ENCODE measurements at regions not wholly inside any gene's neighbourhood (a gene's known extent, or its start where the extent isn't known, plus 50 kb on each side); places are given as distances from the start of the nearest gene placed in this dataset.

DNA sequence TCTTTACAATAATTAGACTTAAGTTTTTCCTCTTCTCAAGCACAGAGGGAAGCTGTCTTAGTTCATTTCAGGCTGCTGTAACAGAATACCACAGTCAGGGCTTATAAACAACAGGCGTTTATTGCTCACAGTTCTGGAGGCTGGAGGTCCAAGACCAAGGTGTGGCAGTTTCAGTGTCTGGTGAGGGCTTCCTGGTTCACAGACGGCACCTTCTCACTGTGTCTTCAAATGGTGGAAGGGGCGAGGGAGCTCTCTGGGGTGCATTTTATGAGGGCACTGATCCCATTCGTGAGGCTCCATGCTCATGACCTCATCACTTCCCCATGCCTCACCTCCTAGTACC lies 115.7 kb upstream of the MXRA5 start:
- Mint-ChIP-seq H3K27me3 (peaks cover 0 to 5% (median 0%) of the 10 kb centered on the region in 5 donors), H3K36me3 (no peaks in the 10 kb centered on the region), H3K4me3 (no peak overlapping the region), H3K4me1 (no peaks in the 10 kb centered on the region), H3K27ac (no peak overlapping the region), H3K9me3 (peaks cover 0 to 18% (median 4%) of the 10 kb centered on the region in 11 donors)
- no peaks in the 10 kb centered on the region for H3K36me3 ChIP-seq (ENCODE audit: control insufficient read depth in 2 of 3, insufficient read depth in 3 of 3, low read length in 3 of 3)
- DNase-seq (no peak), ATAC-seq (no peak)
- CTCF ChIA-PET, result no interaction called here
- H3K9me3 ChIP-seq (ENCODE audit: control insufficient read depth in 2 of 3, low read length in 3 of 3), result no peaks in the 10 kb centered on the region
- no peak overlapping the region for H3K27ac ChIP-seq (ENCODE audit: low read depth, low read length)
- intact Hi-C loops (cut with micrococcal nuclease), result no loop called here
- H3K27me3 ChIP-seq (ENCODE audit: control insufficient read depth in 2 of 2, insufficient read depth in 2 of 2, low read length in 2 of 2), result no peaks in the 10 kb centered on the region
- POLR2A ChIA-PET, result no interaction called here
- no peak overlapping the region for H3K4me3 ChIP-seq (ENCODE audit: low read length)
- no peaks in the 10 kb centered on the region for H3K4me1 ChIP-seq (ENCODE audit: control insufficient read depth in 2 of 2, insufficient read depth in 2 of 2, low read length in 2 of 2)

GRCh38 chrX:3461397-3462165 lies 115.1 kb upstream of the MXRA5 start:
- H3K9me3 ChIP-seq (ENCODE audit: control insufficient read depth in 2 of 3, low read length in 3 of 3), result no peaks in the 10 kb centered on the region
- Mint-ChIP-seq H3K27me3 (peaks cover 0 to 9% (median 0%) of the 10 kb centered on the region in 5 donors), H3K4me1 (no peaks in the 10 kb centered on the region), H3K4me3 (no peak overlapping the region), H3K36me3 (no peaks in the 10 kb centered on the region), H3K27ac (no peak overlapping the region), H3K9me3 (peaks cover 0 to 24% (median 6%) of the 10 kb centered on the region in 11 donors)
- POLR2A ChIA-PET, result no interaction called here
- H3K36me3 ChIP-seq (ENCODE audit: control insufficient read depth in 2 of 3, insufficient read depth in 3 of 3, low read length in 3 of 3), result no peaks in the 10 kb centered on the region
- CTCF ChIA-PET, result no interaction called here
- intact Hi-C loops (cut with micrococcal nuclease), result no loop called here
- H3K27ac ChIP-seq (ENCODE audit: low read depth, low read length), result no peak overlapping the region
- DNase-seq (no peak), ATAC-seq (no peak)
- no peaks in the 10 kb centered on the region for H3K27me3 ChIP-seq (ENCODE audit: control insufficient read depth in 2 of 2, insufficient read depth in 2 of 2, low read length in 2 of 2)
- no peaks in the 10 kb centered on the region for H3K4me1 ChIP-seq (ENCODE audit: control insufficient read depth in 2 of 2, insufficient read depth in 2 of 2, low read length in 2 of 2)
- no peak overlapping the region for H3K4me3 ChIP-seq (ENCODE audit: low read length)

GRCh38 chrX:3455796-3456195 lies 109.3 kb upstream of the MXRA5 start:
- Histone ChIP-seq H3K9me3 (ENCODE audit: control insufficient read depth in 2 of 3, low read length in 3 of 3) (no peaks in the 10 kb centered on the region), H3K4me3 (ENCODE audit: low read length) (no peak overlapping the region), H3K27ac (ENCODE audit: low read depth, low read length) (no peak overlapping the region), H3K36me3 (ENCODE audit: control insufficient read depth in 2 of 3, insufficient read depth in 3 of 3, low read length in 3 of 3) (no peaks in the 10 kb centered on the region), H3K4me1 (ENCODE audit: control insufficient read depth in 2 of 2, insufficient read depth in 2 of 2, low read length in 2 of 2) (no peaks in the 10 kb centered on the region), H3K27me3 (ENCODE audit: control insufficient read depth in 2 of 2, insufficient read depth in 2 of 2, low read length in 2 of 2) (no peaks in the 10 kb centered on the region)
- ChIA-PET CTCF (no interaction called here), POLR2A (no interaction called here)
- Mint-ChIP-seq H3K9me3 (peaks cover 0 to 21% (median 2%) of the 10 kb centered on the region in 11 donors), H3K27ac (no peak overlapping the region), H3K4me1 (no peaks in the 10 kb centered on the region), H3K4me3 (no peak overlapping the region), H3K36me3 (no peaks in the 10 kb centered on the region), H3K27me3 (peaks cover 0 to 10% (median 5%) of the 10 kb centered on the region in 5 donors)
- ATAC-seq (no peak), DNase-seq (no peak)
- intact Hi-C loops (cut with micrococcal nuclease), result no loop called here

- Mint-ChIP-seq H3K36me3 (no peaks in the 10 kb centered on the region), H3K27me3 (peaks cover 0 to 16% (median 0%) of the 10 kb centered on the region in 5 donors), H3K9me3 (peaks cover 0 to 4% (median 0%) of the 10 kb centered on the region in 11 donors), H3K4me3 (no peak overlapping the region), H3K4me1 (no peaks in the 10 kb centered on the region), H3K27ac (no peak overlapping the region)
- H3K9me3 ChIP-seq (ENCODE audit: control insufficient read depth in 2 of 3, low read length in 3 of 3), result no peaks in the 10 kb centered on the region
- H3K4me1 ChIP-seq (ENCODE audit: control insufficient read depth in 2 of 2, insufficient read depth in 2 of 2, low read length in 2 of 2), result no peaks in the 10 kb centered on the region
- no peaks in the 10 kb centered on the region for H3K27me3 ChIP-seq (ENCODE audit: control insufficient read depth in 2 of 2, insufficient read depth in 2 of 2, low read length in 2 of 2)
- H3K4me3 ChIP-seq (ENCODE audit: low read length), result no peak overlapping the region
- H3K36me3 ChIP-seq (ENCODE audit: control insufficient read depth in 2 of 3, insufficient read depth in 3 of 3, low read length in 3 of 3), result no peaks in the 10 kb centered on the region
- ChIA-PET CTCF (no interaction called here), POLR2A (no interaction called here)
- ATAC-seq, result no peak
- intact Hi-C loops (cut with micrococcal nuclease), result no loop called here
- no peak for DNase-seq
- H3K27ac ChIP-seq (ENCODE audit: low read depth, low read length), result no peak overlapping the region
Observed at GRCh38 chrX:3451571-3451970, 105.1 kb upstream of the MXRA5 start.

DNA sequence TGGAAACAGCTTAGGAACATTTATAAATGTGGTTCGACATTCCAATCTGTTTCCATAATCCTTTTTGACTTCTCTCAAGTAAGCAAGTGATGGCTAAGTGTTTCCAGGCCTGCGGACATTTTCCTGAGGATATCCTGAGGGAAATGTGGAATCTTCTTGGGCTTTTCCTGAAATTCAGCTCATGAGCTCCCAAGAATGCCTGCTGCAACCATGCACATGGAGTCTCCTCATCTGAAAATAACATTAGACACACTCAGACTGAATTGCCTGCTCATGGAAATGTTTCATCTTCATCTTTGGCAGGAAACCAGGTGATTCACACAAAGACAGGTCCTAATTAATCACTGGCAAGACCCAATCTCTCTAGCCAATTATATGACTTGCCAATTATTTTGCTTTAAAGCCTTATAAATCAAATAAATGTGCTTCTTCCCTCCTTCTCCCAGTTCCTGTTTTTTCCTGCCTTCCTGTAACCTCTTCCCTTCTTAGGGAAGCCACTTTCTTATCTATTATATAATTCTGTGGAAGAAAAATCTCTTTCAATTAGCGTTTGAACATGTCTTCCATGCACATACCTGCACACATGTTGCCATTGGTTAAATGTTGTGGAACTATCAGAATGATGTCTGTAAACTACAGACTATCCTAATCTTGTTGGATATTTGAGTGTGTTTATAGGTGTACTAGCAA lies 104.6 kb upstream of the MXRA5 start:
- Histone ChIP-seq H3K27ac (ENCODE audit: low read depth, low read length) (no peak overlapping the region), H3K4me1 (ENCODE audit: control insufficient read depth in 2 of 2, insufficient read depth in 2 of 2, low read length in 2 of 2) (no peaks in the 10 kb centered on the region), H3K9me3 (ENCODE audit: control insufficient read depth in 2 of 3, low read length in 3 of 3) (no peaks in the 10 kb centered on the region), H3K27me3 (ENCODE audit: control insufficient read depth in 2 of 2, insufficient read depth in 2 of 2, low read length in 2 of 2) (no peaks in the 10 kb centered on the region), H3K4me3 (ENCODE audit: low read length) (no peak overlapping the region), H3K36me3 (ENCODE audit: control insufficient read depth in 2 of 3, insufficient read depth in 3 of 3, low read length in 3 of 3) (no peaks in the 10 kb centered on the region)
- Mint-ChIP-seq H3K27ac (no peak overlapping the region), H3K27me3 (peaks cover 0 to 16% (median 0%) of the 10 kb centered on the region in 5 donors), H3K4me1 (no peaks in the 10 kb centered on the region), H3K4me3 (no peak overlapping the region), H3K36me3 (no peaks in the 10 kb centered on the region), H3K9me3 (peaks cover 0 to 4% (median 0%) of the 10 kb centered on the region in 11 donors)
- ChIA-PET POLR2A (no interaction called here), CTCF (no interaction called here)
- intact Hi-C loops (cut with micrococcal nuclease), result no loop called here
- DNase-seq (no peak), ATAC-seq (no peak)

DNA sequence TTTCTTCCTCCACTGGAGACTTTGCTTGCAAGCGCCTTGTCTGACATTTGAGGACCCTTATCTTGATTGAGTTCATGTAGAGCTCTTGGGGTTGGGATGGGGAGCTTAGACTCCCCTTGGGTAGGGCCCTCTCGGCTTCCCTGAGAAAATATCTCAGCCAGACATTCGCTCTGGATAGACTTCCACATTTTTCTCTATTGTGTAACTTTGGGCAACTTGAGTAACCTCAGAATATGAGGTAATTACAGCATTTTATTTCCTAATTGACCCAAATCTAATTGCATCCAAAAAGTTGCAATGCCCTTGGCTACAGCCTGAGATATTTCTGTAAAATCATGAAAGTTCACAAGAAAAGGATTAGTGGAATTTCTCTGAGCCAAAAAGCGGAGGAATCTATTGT lies 102.8 kb upstream of the MXRA5 start:
- Mint-ChIP-seq H3K36me3 (no peaks in the 10 kb centered on the region), H3K9me3 (peaks cover 0 to 4% (median 0%) of the 10 kb centered on the region in 11 donors), H3K27ac (no peak overlapping the region), H3K4me1 (no peaks in the 10 kb centered on the region), H3K27me3 (peaks cover 0 to 16% (median 0%) of the 10 kb centered on the region in 5 donors), H3K4me3 (no peak overlapping the region)
- Histone ChIP-seq H3K4me3 (ENCODE audit: low read length) (no peak overlapping the region), H3K36me3 (ENCODE audit: control insufficient read depth in 2 of 3, insufficient read depth in 3 of 3, low read length in 3 of 3) (no peaks in the 10 kb centered on the region), H3K27ac (ENCODE audit: low read depth, low read length) (no peak overlapping the region), H3K27me3 (ENCODE audit: control insufficient read depth in 2 of 2, insufficient read depth in 2 of 2, low read length in 2 of 2) (no peaks in the 10 kb centered on the region), H3K4me1 (ENCODE audit: control insufficient read depth in 2 of 2, insufficient read depth in 2 of 2, low read length in 2 of 2) (no peaks in the 10 kb centered on the region), H3K9me3 (ENCODE audit: control insufficient read depth in 2 of 3, low read length in 3 of 3) (no peaks in the 10 kb centered on the region)
- DNase-seq (no peak), ATAC-seq (no peak)
- CTCF ChIA-PET, result no interaction called here
- intact Hi-C loops (cut with micrococcal nuclease), result no loop called here
- POLR2A ChIA-PET, result no interaction called here

- Mint-ChIP-seq H3K36me3 (no peaks in the 10 kb centered on the region), H3K4me1 (no peaks in the 10 kb centered on the region), H3K27ac (no peak overlapping the region), H3K4me3 (no peak overlapping the region), H3K27me3 (peaks cover 0 to 16% (median 0%) of the 10 kb centered on the region in 5 donors), H3K9me3 (peaks cover 0 to 4% (median 0%) of the 10 kb centered on the region in 11 donors)
- no peaks in the 10 kb centered on the region for H3K4me1 ChIP-seq (ENCODE audit: control insufficient read depth in 2 of 2, insufficient read depth in 2 of 2, low read length in 2 of 2)
- POLR2A ChIA-PET, result no interaction called here
- ATAC-seq, result no peak
- no peaks in the 10 kb centered on the region for H3K27me3 ChIP-seq (ENCODE audit: control insufficient read depth in 2 of 2, insufficient read depth in 2 of 2, low read length in 2 of 2)
- CTCF ChIA-PET, result no interaction called here
- H3K27ac ChIP-seq (ENCODE audit: low read depth, low read length), result no peak overlapping the region
- H3K9me3 ChIP-seq (ENCODE audit: control insufficient read depth in 2 of 3, low read length in 3 of 3), result no peaks in the 10 kb centered on the region
- intact Hi-C loops (cut with micrococcal nuclease), result no loop called here
- no peaks in the 10 kb centered on the region for H3K36me3 ChIP-seq (ENCODE audit: control insufficient read depth in 2 of 3, insufficient read depth in 3 of 3, low read length in 3 of 3)
- no peak overlapping the region for H3K4me3 ChIP-seq (ENCODE audit: low read length)
- no peak for DNase-seq
Observed at GRCh38 chrX:3448563-3448962, 102.1 kb upstream of the MXRA5 start.
